NCI-H128 (cell line): ENCODE measurements at regions not wholly inside any gene's neighbourhood (a gene's known extent, or its start where the extent isn't known, plus 50 kb on each side); places are given as distances from the start of the nearest gene placed in this dataset.
A peak's percentile ranks its signal among the peaks of the same experiment; 100 is the strongest.
"Not testable (repeated sequence)": the region's sequence is repeated elsewhere in the genome, so short reads cannot be mapped to it uniquely, and the experiment has no call there.

Source experiments
- DNase-seq: peaks from one replicate; lab custom pipeline; 2025; ENCODE audit not compliant: unreplicated experiment; lab: John Stamatoyannopoulos, UW

GRCh38 chr3:193800138-193801043, 207.4 kb downstream of the OPA1 start:
- DNase-seq: no peak

GRCh38 chr3:193801097-193801496, 208.1 kb downstream of the OPA1 start:
- DNase-seq: no peak

- DNase-seq: no peak
These were observed 210.3 kb downstream of the OPA1 start for GRCh38 chr3:193803288-193803687.

GRCh38 chr3:193805448-193805847, 212.4 kb downstream of the OPA1 start:
- DNase-seq: peak; percentile 84

GRCh38 chr3:193808317-193808716, 215.3 kb downstream of the OPA1 start:
- no peak for DNase-seq

GRCh38 chr3:193809106-193809505, 216.1 kb downstream of the OPA1 start:
- no peak for DNase-seq

GRCh38 chr3:193812078-193812725, 219.2 kb downstream of the OPA1 start:
- DNase-seq: no peak

- DNase-seq: no peak
These were observed 219.9 kb downstream of the OPA1 start for GRCh38 chr3:193812791-193813500.

- DNase-seq: no peak
These were observed 220.5 kb downstream of the OPA1 start for GRCh38 chr3:193813501-193813830.

GRCh38 chr3:193814166-193814892, 221.3 kb downstream of the OPA1 start:
- DNase-seq: no peak

GRCh38 chr3:193815246-193816027, 222.4 kb downstream of the OPA1 start:
- no peak for DNase-seq

GRCh38 chr3:193816028-193816395, 223.0 kb downstream of the OPA1 start:
- no peak for DNase-seq

GRCh38 chr3:193816656-193817311, 223.8 kb downstream of the OPA1 start:
- no peak for DNase-seq

- DNase-seq: no peak
These were observed 226.4 kb downstream of the OPA1 start for GRCh38 chr3:193819117-193820010.

- no peak for DNase-seq
These were observed 228.2 kb downstream of the OPA1 start for GRCh38 chr3:193821151-193821668.

GRCh38 chr3:193822492-193823212, 229.6 kb downstream of the OPA1 start:
- no peak for DNase-seq

GRCh38 chr3:193823213-193823605, 230.2 kb downstream of the OPA1 start:
- DNase-seq: not testable (repeated sequence)

GRCh38 chr3:193824365-193824764, 231.4 kb downstream of the OPA1 start:
- no peak for DNase-seq
